ENCODE measurements at regions not wholly inside any gene's neighbourhood (a gene's known extent, or its start where the extent isn't known, plus 50 kb on each side); places are given as distances from the start of the nearest gene placed in this dataset.

DNA sequence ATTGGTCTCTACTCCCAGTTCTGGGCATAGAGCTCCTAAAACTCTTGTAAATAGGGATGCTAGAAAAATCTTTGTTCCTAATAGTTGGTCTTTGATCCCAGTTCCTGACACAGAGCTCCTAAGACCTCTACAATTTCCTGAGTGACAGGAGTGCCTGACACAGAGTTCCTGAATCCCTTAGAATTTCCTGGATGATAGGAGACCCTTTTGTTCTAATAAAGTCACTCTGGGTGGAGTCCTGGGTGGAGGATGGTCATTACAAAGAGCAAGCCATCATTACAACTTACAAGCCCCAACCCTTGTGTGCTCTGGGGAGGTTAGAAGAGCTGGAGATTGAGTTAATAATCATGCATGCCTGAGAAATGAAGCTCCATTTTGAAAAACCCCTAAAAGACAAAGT is 58.4 kb downstream of the ZZZ3 start:
- TF ChIP-seq, protein P1, sequence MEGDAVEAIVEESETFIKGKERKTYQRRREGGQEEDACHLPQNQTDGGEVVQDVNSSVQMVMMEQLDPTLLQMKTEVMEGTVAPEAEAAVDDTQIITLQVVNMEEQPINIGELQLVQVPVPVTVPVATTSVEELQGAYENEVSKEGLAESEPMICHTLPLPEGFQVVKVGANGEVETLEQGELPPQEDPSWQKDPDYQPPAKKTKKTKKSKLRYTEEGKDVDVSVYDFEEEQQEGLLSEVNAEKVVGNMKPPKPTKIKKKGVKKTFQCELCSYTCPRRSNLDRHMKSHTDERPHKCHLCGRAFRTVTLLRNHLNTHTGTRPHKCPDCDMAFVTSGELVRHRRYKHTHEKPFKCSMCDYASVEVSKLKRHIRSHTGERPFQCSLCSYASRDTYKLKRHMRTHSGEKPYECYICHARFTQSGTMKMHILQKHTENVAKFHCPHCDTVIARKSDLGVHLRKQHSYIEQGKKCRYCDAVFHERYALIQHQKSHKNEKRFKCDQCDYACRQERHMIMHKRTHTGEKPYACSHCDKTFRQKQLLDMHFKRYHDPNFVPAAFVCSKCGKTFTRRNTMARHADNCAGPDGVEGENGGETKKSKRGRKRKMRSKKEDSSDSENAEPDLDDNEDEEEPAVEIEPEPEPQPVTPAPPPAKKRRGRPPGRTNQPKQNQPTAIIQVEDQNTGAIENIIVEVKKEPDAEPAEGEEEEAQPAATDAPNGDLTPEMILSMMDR (IDR thresholded peaks at IDR 0.05) = no peak
- TF ChIP-seq POLR2A (IDR thresholded peaks at IDR 0.05) = no peak

All from right lobe of liver (tissue), 4 donors.